ENCODE measurements at regions not wholly inside any gene's neighbourhood (a gene's known extent, or its start where the extent isn't known, plus 50 kb on each side); places are given as distances from the start of the nearest gene placed in this dataset.

DNA sequence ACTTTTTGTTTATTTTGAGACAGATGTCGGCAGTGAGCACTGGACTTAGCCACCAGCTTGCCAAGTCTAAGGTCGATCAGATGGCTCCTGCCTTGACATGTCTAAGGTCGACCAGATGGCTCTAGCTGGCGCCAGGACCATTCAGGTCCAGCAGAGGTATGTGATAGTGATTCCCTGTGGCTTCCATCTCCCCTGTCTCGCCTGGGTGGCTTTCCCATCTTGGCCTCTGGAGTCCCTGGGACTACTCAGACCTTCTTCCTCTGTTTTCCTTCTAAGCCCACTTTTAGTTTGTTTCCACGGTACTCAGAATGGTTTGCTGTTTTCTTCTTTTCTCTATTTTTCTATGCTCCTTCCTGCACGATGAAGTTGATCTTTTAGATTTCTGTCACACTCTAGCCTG lies 1435.7 kb downstream of the UQCRFS1 start:
- no peaks in the 10 kb centered on the region for H3K27me3 ChIP-seq
- peaks cover 0 to 30% of the 10 kb centered on the region in 2 donors for H3K36me3 ChIP-seq
- peaks cover 0 to 28% of the 10 kb centered on the region in 2 donors for H3K9me3 ChIP-seq
- intact Hi-C loops (cut with DNase I): no loop called here
- ATAC-seq (no peak), DNase-seq (no peak)
- TF ChIP-seq, protein P1, sequence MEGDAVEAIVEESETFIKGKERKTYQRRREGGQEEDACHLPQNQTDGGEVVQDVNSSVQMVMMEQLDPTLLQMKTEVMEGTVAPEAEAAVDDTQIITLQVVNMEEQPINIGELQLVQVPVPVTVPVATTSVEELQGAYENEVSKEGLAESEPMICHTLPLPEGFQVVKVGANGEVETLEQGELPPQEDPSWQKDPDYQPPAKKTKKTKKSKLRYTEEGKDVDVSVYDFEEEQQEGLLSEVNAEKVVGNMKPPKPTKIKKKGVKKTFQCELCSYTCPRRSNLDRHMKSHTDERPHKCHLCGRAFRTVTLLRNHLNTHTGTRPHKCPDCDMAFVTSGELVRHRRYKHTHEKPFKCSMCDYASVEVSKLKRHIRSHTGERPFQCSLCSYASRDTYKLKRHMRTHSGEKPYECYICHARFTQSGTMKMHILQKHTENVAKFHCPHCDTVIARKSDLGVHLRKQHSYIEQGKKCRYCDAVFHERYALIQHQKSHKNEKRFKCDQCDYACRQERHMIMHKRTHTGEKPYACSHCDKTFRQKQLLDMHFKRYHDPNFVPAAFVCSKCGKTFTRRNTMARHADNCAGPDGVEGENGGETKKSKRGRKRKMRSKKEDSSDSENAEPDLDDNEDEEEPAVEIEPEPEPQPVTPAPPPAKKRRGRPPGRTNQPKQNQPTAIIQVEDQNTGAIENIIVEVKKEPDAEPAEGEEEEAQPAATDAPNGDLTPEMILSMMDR (IDR thresholded peaks at IDR 0.05): no peak
- H3K4me3 ChIP-seq: no peak overlapping the region
- no peaks in the 10 kb centered on the region for H3K4me1 ChIP-seq
- no peak overlapping the region for H3K27ac ChIP-seq

DNA sequence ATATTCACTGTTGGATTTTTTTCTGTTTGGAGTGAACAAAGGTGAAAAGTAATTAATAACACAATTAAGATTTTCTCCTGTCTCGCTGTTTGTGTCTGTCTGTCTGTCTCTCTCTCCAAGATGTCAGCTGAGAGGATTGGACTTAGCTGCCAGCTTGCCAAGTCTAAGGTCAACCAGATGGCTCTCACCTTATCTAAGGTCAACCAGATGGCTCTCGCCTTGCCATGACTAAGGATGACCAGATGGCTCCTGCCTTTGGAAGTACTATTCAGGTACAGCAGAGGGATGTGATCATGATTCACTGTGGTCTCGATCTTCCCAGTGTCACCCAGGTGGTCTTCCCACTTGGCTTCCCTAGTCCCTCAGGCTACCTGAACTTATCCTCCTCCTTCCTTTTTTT lies 1436.4 kb downstream of the UQCRFS1 start:
- Histone ChIP-seq H3K9me3 (peaks cover 0 to 36% of the 10 kb centered on the region in 2 donors), H3K27ac (no peak overlapping the region), H3K36me3 (peaks cover 0 to 32% of the 10 kb centered on the region in 2 donors), H3K4me3 (no peak overlapping the region), H3K4me1 (no peaks in the 10 kb centered on the region), H3K27me3 (no peaks in the 10 kb centered on the region)
- DNase-seq (no peak), ATAC-seq (no peak)
- intact Hi-C loops (cut with DNase I): no loop called here
- TF ChIP-seq, protein P1 (IDR thresholded peaks at IDR 0.05): no peak

DNA sequence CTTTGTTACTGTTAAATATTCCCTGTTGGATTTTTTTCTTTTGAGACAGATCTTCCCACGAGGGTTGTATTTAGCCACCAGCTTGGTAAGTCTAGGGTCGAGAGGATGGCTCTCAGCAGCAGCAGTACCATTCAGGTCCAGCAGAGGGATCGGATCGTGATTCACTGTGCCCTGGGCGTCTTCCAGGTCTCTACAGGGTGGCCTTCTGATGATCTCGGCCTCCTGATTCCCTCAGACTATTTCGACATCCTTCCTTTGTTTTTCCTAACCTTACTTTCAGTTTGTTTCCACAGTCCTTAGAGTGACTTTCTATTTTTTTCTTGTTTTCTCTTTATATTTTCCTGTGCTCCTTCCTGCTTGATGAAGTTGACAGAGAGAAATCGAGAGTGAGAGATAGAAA lies 1436.9 kb downstream of the UQCRFS1 start:
- DNase-seq: no peak
- intact Hi-C loops (cut with DNase I): no loop called here

DNA sequence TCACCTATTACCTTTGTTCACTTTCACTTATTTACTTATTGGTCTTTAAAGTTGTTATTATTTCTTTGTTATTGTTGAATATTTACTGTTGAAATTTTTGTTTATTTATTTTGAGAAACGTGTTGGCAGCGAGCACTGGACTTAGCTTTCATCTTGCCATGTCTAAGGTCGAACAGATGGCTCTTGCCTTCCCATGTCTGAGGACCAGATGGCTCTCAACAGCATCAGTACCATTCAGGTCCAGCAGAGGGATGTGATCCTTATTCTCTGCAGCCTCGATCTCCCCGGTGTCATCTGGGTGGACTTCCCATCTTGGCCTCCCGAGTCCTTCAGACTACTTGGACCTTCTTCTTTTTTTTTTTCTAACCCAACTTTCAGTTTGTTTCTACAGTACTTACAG lies 1437.6 kb downstream of the UQCRFS1 start:
- Histone ChIP-seq H3K27ac (no peak overlapping the region), H3K4me3 (no peak overlapping the region), H3K36me3 (peaks cover 0 to 32% of the 10 kb centered on the region in 2 donors), H3K27me3 (no peaks in the 10 kb centered on the region), H3K9me3 (peaks cover 0 to 47% of the 10 kb centered on the region in 2 donors), H3K4me1 (no peaks in the 10 kb centered on the region)
- intact Hi-C loops (cut with DNase I): no loop called here
- ATAC-seq (no peak), DNase-seq (no peak)
- TF ChIP-seq, protein P1 (IDR thresholded peaks at IDR 0.05): no peak

More for the DNA sequence above, 1436.9 kb downstream of the UQCRFS1 start:
- TF ChIP-seq, protein P1 (IDR thresholded peaks at IDR 0.05): no peak
- Histone ChIP-seq H3K9me3 (peaks cover 0 to 41% of the 10 kb centered on the region in 2 donors), H3K27me3 (no peaks in the 10 kb centered on the region), H3K27ac (no peak overlapping the region), H3K36me3 (peaks cover 0 to 32% of the 10 kb centered on the region in 2 donors), H3K4me1 (no peaks in the 10 kb centered on the region), H3K4me3 (no peak overlapping the region)
- peak; percentile 34 for ATAC-seq

DNA sequence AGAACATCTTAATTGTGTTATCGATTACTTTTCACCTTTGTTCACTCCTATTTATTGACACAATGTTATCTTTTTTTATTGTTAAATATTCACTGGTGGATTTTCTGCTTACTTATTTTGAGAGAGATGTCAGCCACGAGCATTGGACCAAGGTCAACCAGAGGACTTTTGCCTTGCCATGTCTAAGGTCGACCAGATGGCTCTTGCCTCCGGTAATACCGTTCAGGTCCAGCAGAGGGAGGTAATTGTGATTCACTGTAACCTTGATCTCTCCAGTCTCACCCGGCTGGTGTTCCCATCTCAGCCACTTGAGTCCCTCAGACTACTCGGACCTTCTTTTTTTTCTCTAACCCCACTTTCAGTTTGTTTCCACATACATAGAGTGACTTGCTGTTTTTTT lies 1438.1 kb downstream of the UQCRFS1 start:
- H3K9me3 ChIP-seq: peaks cover 0 to 52% of the 10 kb centered on the region in 2 donors
- no peak overlapping the region for H3K4me3 ChIP-seq
- TF ChIP-seq, protein P1 (IDR thresholded peaks at IDR 0.05): no peak
- H3K27ac ChIP-seq: no peak overlapping the region
- ATAC-seq (no peak), DNase-seq (no peak)
- H3K27me3 ChIP-seq: no peaks in the 10 kb centered on the region
- intact Hi-C loops (cut with DNase I): no loop called here
- H3K36me3 ChIP-seq: peaks cover 0 to 32% of the 10 kb centered on the region in 2 donors
- H3K4me1 ChIP-seq: no peaks in the 10 kb centered on the region

Measured in left lung (tissue), 4 donors.